ENCODE measurements at regions not wholly inside any gene's neighbourhood (a gene's known extent, or its start where the extent isn't known, plus 50 kb on each side); places are given as distances from the start of the nearest gene placed in this dataset.
"Not testable (repeated sequence)": the region's sequence is repeated elsewhere in the genome, so short reads cannot be mapped to it uniquely, and the experiment has no call there.

- no peaks in the 10 kb centered on the region for H4K20me1 ChIP-seq (replicated peaks; ENCODE audit: control insufficient read depth, extremely low read depth, insufficient read depth, low read length)
- no peaks in the 10 kb centered on the region for H3K27me3 ChIP-seq (ENCODE audit: control insufficient read depth in 2 of 2, insufficient read depth in 2 of 2, low read length in 2 of 2)
- no peak overlapping the region for H3K9ac ChIP-seq (replicated peaks; ENCODE audit: extremely low read depth, insufficient read depth, low read length)
- no peak overlapping the region for H2AFZ ChIP-seq (ENCODE audit: low read depth, low read length)
- FAIRE-seq (no peak), DNase-seq (ENCODE audit: low read depth, low spot score) (peak; percentile 3)
- no peak overlapping the region for H3K4me3 ChIP-seq (replicated peaks in 1 of 3; ENCODE audit: insufficient read depth in 1 of 3, low read depth in 1 of 3, low read length in 3 of 3)
- no peak overlapping the region for H3K27ac ChIP-seq (ENCODE audit: insufficient read depth, low read depth, low read length)
- no TSS peak for BruUV-seq (replicated peaks)
- H3K4me1 ChIP-seq (ENCODE audit: control insufficient read depth, extremely low read depth, insufficient read depth, low read length): no peaks in the 10 kb centered on the region
- no peaks in the 10 kb centered on the region for H3K79me2 ChIP-seq (ENCODE audit: control insufficient read depth, insufficient read depth, low read length)
- TF ChIP-seq MYC (IDR thresholded peaks at IDR 0.05; ENCODE audit: low read depth, low read length) (no peak), POLR2AphosphoS5 (IDR thresholded peaks at IDR 0.05; ENCODE audit: insufficient read depth, low read depth, low read length) (no peak), JUN (IDR thresholded peaks at IDR 0.05; ENCODE audit: borderline replicate concordance, insufficient read depth, insufficient read length, low read depth) (no peak), FOS (IDR thresholded peaks at IDR 0.05; ENCODE audit: borderline replicate concordance, insufficient read depth, low read length) (peak; percentile 18)
- TF ChIP-seq, protein P1, sequence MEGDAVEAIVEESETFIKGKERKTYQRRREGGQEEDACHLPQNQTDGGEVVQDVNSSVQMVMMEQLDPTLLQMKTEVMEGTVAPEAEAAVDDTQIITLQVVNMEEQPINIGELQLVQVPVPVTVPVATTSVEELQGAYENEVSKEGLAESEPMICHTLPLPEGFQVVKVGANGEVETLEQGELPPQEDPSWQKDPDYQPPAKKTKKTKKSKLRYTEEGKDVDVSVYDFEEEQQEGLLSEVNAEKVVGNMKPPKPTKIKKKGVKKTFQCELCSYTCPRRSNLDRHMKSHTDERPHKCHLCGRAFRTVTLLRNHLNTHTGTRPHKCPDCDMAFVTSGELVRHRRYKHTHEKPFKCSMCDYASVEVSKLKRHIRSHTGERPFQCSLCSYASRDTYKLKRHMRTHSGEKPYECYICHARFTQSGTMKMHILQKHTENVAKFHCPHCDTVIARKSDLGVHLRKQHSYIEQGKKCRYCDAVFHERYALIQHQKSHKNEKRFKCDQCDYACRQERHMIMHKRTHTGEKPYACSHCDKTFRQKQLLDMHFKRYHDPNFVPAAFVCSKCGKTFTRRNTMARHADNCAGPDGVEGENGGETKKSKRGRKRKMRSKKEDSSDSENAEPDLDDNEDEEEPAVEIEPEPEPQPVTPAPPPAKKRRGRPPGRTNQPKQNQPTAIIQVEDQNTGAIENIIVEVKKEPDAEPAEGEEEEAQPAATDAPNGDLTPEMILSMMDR (IDR thresholded peaks at IDR 0.05; ENCODE audit: extremely low read depth in 1 of 2, insufficient read depth in 1 of 2, low read depth in 1 of 2, low read length in 2 of 2): no peak
- intact Hi-C loops (cut with micrococcal nuclease) (loop anchor here (5.0 kb wide), 1 partner anchor 64 kb away; no protein-coding TSS in a partner anchor), dilution Hi-C loops (cut with MboI; ENCODE audit: extremely low pct_ligation_motif_present, low sequenced_read_pairs) (no loop called here)
- no peaks in the 10 kb centered on the region for H3K9me1 ChIP-seq (replicated peaks; ENCODE audit: control insufficient read depth, extremely low read depth, insufficient read depth, low read length)
- ChIA-PET CTCF (interaction anchor here (1.0 to 4.8 kb wide), 3 partner anchors 36 to 68 kb away, joined by 3 to 40 read pairs (median 15); no protein-coding TSS in a partner anchor), POLR2A (no interaction called here)
- no peaks in the 10 kb centered on the region for H3K9me3 ChIP-seq (replicated peaks; ENCODE audit: control insufficient read depth, insufficient read depth, low read length)
- H3K4me2 ChIP-seq (ENCODE audit: insufficient read depth, low read length): no peak overlapping the region
- peaks cover 13 to 15% of the 10 kb centered on the region in 2 experiments for H3K36me3 ChIP-seq (ENCODE audit: control insufficient read depth in 2 of 2, extremely low read depth in 1 of 2, insufficient read depth in 2 of 2, low read length in 2 of 2)
Observed at GRCh38 chr9:92206488-92206887, 87.0 kb downstream of the IARS1 start.

DNA sequence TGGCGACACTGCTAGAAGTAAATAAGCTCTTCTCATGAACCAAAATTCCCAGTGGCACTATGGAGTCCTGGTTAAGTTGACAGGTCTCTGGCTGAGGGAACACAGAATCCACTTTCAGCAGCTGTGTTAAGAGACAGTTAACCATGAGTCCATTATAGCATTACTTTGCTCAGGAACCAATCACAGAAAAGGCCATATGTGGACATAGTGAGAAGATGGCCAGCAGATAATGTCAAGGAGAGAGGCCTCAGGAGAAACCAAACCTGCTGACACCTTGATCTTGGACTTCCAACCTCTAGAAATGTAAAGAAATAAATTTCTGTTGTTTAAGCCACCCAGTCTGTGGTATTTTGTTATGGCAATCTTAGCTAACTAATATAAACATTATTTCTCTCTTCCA is 88.7 kb upstream of the SPTLC1 start:
- H4K20me1 ChIP-seq (replicated peaks; ENCODE audit: control insufficient read depth, extremely low read depth, insufficient read depth, low read length); H3K9me3 ChIP-seq (replicated peaks; ENCODE audit: control insufficient read depth, insufficient read depth, low read length); H3K4me3 ChIP-seq (replicated peaks in 1 of 3; ENCODE audit: insufficient read depth in 1 of 3, low read depth in 1 of 3, low read length in 3 of 3); H3K9ac ChIP-seq (replicated peaks; ENCODE audit: extremely low read depth, insufficient read depth, low read length); H3K27ac ChIP-seq (ENCODE audit: insufficient read depth, low read depth, low read length); dilution Hi-C loops (cut with MboI; ENCODE audit: extremely low pct_ligation_motif_present, low sequenced_read_pairs); intact Hi-C loops (cut with micrococcal nuclease); FAIRE-seq; H3K9me1 ChIP-seq (replicated peaks; ENCODE audit: control insufficient read depth, extremely low read depth, insufficient read depth, low read length); H3K27me3 ChIP-seq (ENCODE audit: control insufficient read depth in 2 of 2, insufficient read depth in 2 of 2, low read length in 2 of 2); DNase-seq (ENCODE audit: low read depth, low spot score); BruUV-seq (replicated peaks); H3K4me1 ChIP-seq (ENCODE audit: control insufficient read depth, extremely low read depth, insufficient read depth, low read length); H3K36me3 ChIP-seq (ENCODE audit: control insufficient read depth in 2 of 2, extremely low read depth in 1 of 2, insufficient read depth in 2 of 2, low read length in 2 of 2); H3K4me2 ChIP-seq (ENCODE audit: insufficient read depth, low read length); H3K79me2 ChIP-seq (ENCODE audit: control insufficient read depth, insufficient read depth, low read length); H2AFZ ChIP-seq (ENCODE audit: low read depth, low read length): not testable (repeated sequence)
- ChIA-PET CTCF (interaction anchor here (1.6 to 4.8 kb wide), 3 partner anchors 10 to 66 kb away, joined by 6 to 40 read pairs (median 15); no protein-coding TSS in a partner anchor), POLR2A (interaction anchor here (0.6 kb wide), 1 partner anchor 34 kb away, joined by 7 read pairs; no protein-coding TSS in a partner anchor)

DNA sequence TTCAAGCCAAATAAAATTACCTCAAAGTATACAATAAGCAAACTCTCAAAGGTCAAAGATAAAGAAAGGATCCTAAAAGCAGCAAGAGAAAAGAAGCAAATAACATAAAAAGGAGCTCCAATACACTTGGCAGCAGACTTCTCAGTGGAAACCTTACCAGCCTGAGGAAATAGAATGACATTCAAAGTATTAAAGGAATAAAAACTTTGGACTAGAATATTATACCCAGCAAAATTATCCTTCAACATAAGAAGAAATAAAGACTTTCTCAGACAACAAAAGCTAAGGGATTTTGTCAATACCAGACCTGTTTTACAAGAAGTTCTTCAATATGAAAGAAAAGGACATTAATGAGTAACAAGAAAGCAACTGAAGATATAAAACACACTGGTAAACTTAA is 83.0 kb upstream of the SPTLC1 start:
- FAIRE-seq; H3K4me2 ChIP-seq (ENCODE audit: insufficient read depth, low read length); BruUV-seq (replicated peaks); H3K27ac ChIP-seq (ENCODE audit: insufficient read depth, low read depth, low read length); H3K9ac ChIP-seq (replicated peaks; ENCODE audit: extremely low read depth, insufficient read depth, low read length); H3K4me1 ChIP-seq (ENCODE audit: control insufficient read depth, extremely low read depth, insufficient read depth, low read length); intact Hi-C loops (cut with micrococcal nuclease); H3K4me3 ChIP-seq (replicated peaks in 1 of 3; ENCODE audit: insufficient read depth in 1 of 3, low read depth in 1 of 3, low read length in 3 of 3); CTCF ChIA-PET; POLR2A ChIA-PET; DNase-seq (ENCODE audit: low read depth, low spot score); H3K27me3 ChIP-seq (ENCODE audit: control insufficient read depth in 2 of 2, insufficient read depth in 2 of 2, low read length in 2 of 2); H4K20me1 ChIP-seq (replicated peaks; ENCODE audit: control insufficient read depth, extremely low read depth, insufficient read depth, low read length); H3K79me2 ChIP-seq (ENCODE audit: control insufficient read depth, insufficient read depth, low read length); H2AFZ ChIP-seq (ENCODE audit: low read depth, low read length); H3K9me1 ChIP-seq (replicated peaks; ENCODE audit: control insufficient read depth, extremely low read depth, insufficient read depth, low read length); H3K9me3 ChIP-seq (replicated peaks; ENCODE audit: control insufficient read depth, insufficient read depth, low read length); dilution Hi-C loops (cut with MboI; ENCODE audit: extremely low pct_ligation_motif_present, low sequenced_read_pairs); H3K36me3 ChIP-seq (ENCODE audit: control insufficient read depth in 2 of 2, extremely low read depth in 1 of 2, insufficient read depth in 2 of 2, low read length in 2 of 2): not testable (repeated sequence)

Measured in endothelial cell of umbilical vein (primary cell).